Endothelial cell of umbilical vein (primary cell): ENCODE measurements at regions not wholly inside any gene's neighbourhood (a gene's known extent, or its start where the extent isn't known, plus 50 kb on each side); places are given as distances from the start of the nearest gene placed in this dataset.

Experiments
- BruUV-seq: library from RNA; stranded (reverse); fragments of 400-500 nt; replicated peaks from 2 replicates; lab custom pipeline; 2021; lab: Mats Ljungman, UMichigan
- CTCF ChIA-PET: fragments of 300-600, 350-600 bp; sonication (Branson Sonifier 250); formaldehyde crosslinking; loops from one replicate; lab custom pipeline; 2021; ENCODE audit warnings: antibody characterized with exemption, inconsistent platforms; lab: Charles Lee
- POLR2A ChIA-PET: fragments of 300-600, 350-600 bp; sonication (Branson Sonifier 250); formaldehyde crosslinking; loops from one replicate; lab custom pipeline; 2021; ENCODE audit warnings: antibody characterized with exemption, inconsistent platforms; lab: Charles Lee
- DNase-seq: peaks from one replicate; pipeline ENCODE4 v3.0.0-alpha.2; 2011; ENCODE audit warnings: low read depth, low spot score
- FAIRE-seq: peaks from 2 replicates; lab custom pipeline; 2011; peaks lifted over from hg19 to GRCh38; lab: Jason Lieb, UNC
- H2AFZ ChIP-seq: 2 replicates; pipeline ENCODE4 v1.6.0; 2012; ENCODE audit warnings: low read depth, low read length, control low read depth, inconsistent platforms
- H3K27ac ChIP-seq: 2 replicates; pipeline ENCODE4 v1.5.1; 2011; ENCODE audit warnings: low read depth, mild to moderate bottlenecking, control low read depth, low read length, moderate library complexity; ENCODE audit not compliant: insufficient read depth
- H3K27me3 ChIP-seq, 2 experiments: 2 replicates each; pipeline versions ENCODE4 v1.6.0 to v1.6.1; 2011; ENCODE audit warnings: low read length in 2 of 2, mixed read lengths in 1 of 2; ENCODE audit not compliant: control insufficient read depth in 2 of 2, insufficient read depth in 2 of 2
- H3K36me3 ChIP-seq, 2 experiments: 2 replicates in 1 of 2; 3 replicates in 1 of 2; pipeline ENCODE4 v1.5.1; 2011; ENCODE audit warnings: low read length in 2 of 2, mild to moderate bottlenecking in 1 of 2, moderate library complexity in 1 of 2; ENCODE audit not compliant: control insufficient read depth in 2 of 2, insufficient read depth in 2 of 2; ENCODE audit errors: extremely low read depth in 1 of 2
- H3K4me1 ChIP-seq: 3 replicates; pipeline ENCODE4 v1.5.1; 2011; ENCODE audit warnings: mild to moderate bottlenecking, low read length; ENCODE audit not compliant: control insufficient read depth, insufficient read depth; ENCODE audit errors: extremely low read depth
- H3K4me2 ChIP-seq: 2 replicates; pipeline ENCODE4 v1.6.1; 2011; ENCODE audit warnings: low read length, control low read depth, mixed read lengths; ENCODE audit not compliant: insufficient read depth
- H3K4me3 ChIP-seq, 3 experiments: fragments of 200-600 bp in 1 of 3; sonication (generic), shearing (Covaris generic) in 1 of 3; replicated peaks in 1 of 3; 2 replicates each; pipeline ENCODE4 v1.5.1; 2011 to 2016; ENCODE audit warnings: control low read depth in 3 of 3, low read length in 3 of 3, mild to moderate bottlenecking in 2 of 3, inconsistent platforms in 1 of 3, low read depth in 1 of 3, moderate library complexity in 1 of 3; ENCODE audit not compliant: insufficient read depth in 1 of 3
- H3K79me2 ChIP-seq: 2 replicates; pipeline ENCODE4 v1.6.0; 2012; ENCODE audit warnings: low read length, inconsistent platforms; ENCODE audit not compliant: control insufficient read depth, insufficient read depth
- H3K9ac ChIP-seq: replicated peaks from 2 replicates; pipeline ENCODE3; 2011; ENCODE audit warnings: low read length, control low read depth; ENCODE audit not compliant: insufficient read depth; ENCODE audit errors: extremely low read depth
- H3K9me1 ChIP-seq: replicated peaks from 3 replicates; pipeline ENCODE4 v1.6.0; 2011; ENCODE audit warnings: mild to moderate bottlenecking, low read length; ENCODE audit not compliant: control insufficient read depth, insufficient read depth; ENCODE audit errors: extremely low read depth
- H3K9me3 ChIP-seq: replicated peaks from 2 replicates; pipeline ENCODE4 v1.5.1; 2012; ENCODE audit warnings: low read length, inconsistent platforms; ENCODE audit not compliant: control insufficient read depth, insufficient read depth
- H4K20me1 ChIP-seq: replicated peaks from 2 replicates; pipeline ENCODE3; 2011; ENCODE audit warnings: mild to moderate bottlenecking, low read length; ENCODE audit not compliant: control insufficient read depth, insufficient read depth; ENCODE audit errors: extremely low read depth
- CTCF ChIP-seq, 2 donors: IDR thresholded peaks; 1 replicate in 1 of 2; 2 replicates in 1 of 2; pipeline ENCODE4 v1.5.1; 2011; ENCODE audit warnings: low read length in 2 of 2, mild to moderate bottlenecking in 2 of 2, moderate library complexity in 2 of 2, control low read depth in 1 of 2, inconsistent platforms in 1 of 2, low read depth in 1 of 2; ENCODE audit not compliant: insufficient read depth in 1 of 2; ENCODE audit errors: extremely low read depth in 1 of 2
- EZH2 ChIP-seq: IDR thresholded peaks from 2 replicates; pipeline ENCODE4 v1.6.1; 2012; ENCODE audit warnings: borderline replicate concordance, low read depth, mild to moderate bottlenecking, moderate library complexity, low read length, inconsistent platforms; ENCODE audit not compliant: severe bottlenecking
- FOS ChIP-seq: IDR thresholded peaks from 2 replicates; pipeline ENCODE4 v1.6.1; 2011; ENCODE audit warnings: mild to moderate bottlenecking, low read length, moderate library complexity, borderline replicate concordance; ENCODE audit not compliant: insufficient read depth
- GATA2 ChIP-seq: IDR thresholded peaks from 2 replicates; pipeline ENCODE4 v1.7.0; 2011; ENCODE audit warnings: low read depth, mild to moderate bottlenecking, moderate library complexity, mixed read lengths, low read length; ENCODE audit not compliant: insufficient read length, insufficient read depth
- JUN ChIP-seq: IDR thresholded peaks from 2 replicates; pipeline ENCODE4 v1.6.1; 2011; ENCODE audit warnings: borderline replicate concordance, low read depth; ENCODE audit not compliant: insufficient read length, insufficient read depth
- MAX ChIP-seq: IDR thresholded peaks from 2 replicates; pipeline ENCODE4 v1.6.1; 2011; ENCODE audit not compliant: insufficient read depth, insufficient read length
- MYC ChIP-seq: IDR thresholded peaks from one replicate; pipeline ENCODE4 v1.6.1; 2011; ENCODE audit warnings: mild to moderate bottlenecking, low read depth, low read length
- POLR2A ChIP-seq: IDR thresholded peaks from 2 replicates; pipeline ENCODE4 v1.6.1; 2012; ENCODE audit warnings: low read depth, mild to moderate bottlenecking, control low read depth, low read length
- POLR2AphosphoS5 ChIP-seq: IDR thresholded peaks from 2 replicates; pipeline ENCODE4 v1.6.1; 2012; ENCODE audit warnings: low read depth, mild to moderate bottlenecking, control low read depth, low read length, moderate library complexity; ENCODE audit not compliant: insufficient read depth
- dilution Hi-C: fragments of 300-500 bp; cut with MboI; formaldehyde crosslinking; loops from one replicate; pipeline ENCODE4 v1.15.0; 2019; ENCODE audit warnings: low sequenced_read_pairs; ENCODE audit not compliant: extremely low pct_ligation_motif_present
- intact Hi-C: fragments of 100-400 bp; cut with micrococcal nuclease; formaldehyde crosslinking; loops from one replicate; pipeline ENCODE4 v1.10.0; 2022

- TF ChIP-seq MYC (no peak), JUN (no peak), CTCF (IDR thresholded peaks at IDR 0.05; ENCODE audit: extremely low read depth in 1 of 2, insufficient read depth in 1 of 2, low read depth in 1 of 2, low read length in 2 of 2) (no peak), POLR2A (no peak), EZH2 (no peak), POLR2AphosphoS5 (no peak), FOS (no peak), GATA2 (no peak), MAX (no peak)
Measured at GRCh38 chr3:171525437-171525836, 65.2 kb upstream of the TNIK start.

More at GRCh38 chr3:171525437-171525836, 65.2 kb upstream of the TNIK start:
- Histone ChIP-seq H4K20me1 (no peaks in the 10 kb centered on the region), H3K9me3 (no peaks in the 10 kb centered on the region), H3K36me3 (no peaks in the 10 kb centered on the region), H3K27me3 (no peaks in the 10 kb centered on the region), H3K79me2 (no peaks in the 10 kb centered on the region), H3K4me2 (no peak overlapping the region), H3K9me1 (no peaks in the 10 kb centered on the region), H3K4me1 (peaks cover 20% of the 10 kb centered on the region), H3K9ac (no peak overlapping the region), H2AFZ (no peak overlapping the region), H3K4me3 (no peak overlapping the region), H3K27ac (no peak overlapping the region)
- CTCF ChIA-PET = no interaction called here
- intact Hi-C loops (loop anchor here (2.0 kb wide), 1 partner anchor 65 kb away; the partner anchor contains the start of gene TNIK), dilution Hi-C loops (no loop called here)
- POLR2A ChIA-PET = no interaction called here
- DNase-seq (no peak), FAIRE-seq (no peak)
- no TSS peak for BruUV-seq
